GM10266 (cell line): ENCODE measurements at regions not wholly inside any gene's neighbourhood (a gene's known extent, or its start where the extent isn't known, plus 50 kb on each side); places are given as distances from the start of the nearest gene placed in this dataset.
"Not testable (repeated sequence)": the region's sequence is repeated elsewhere in the genome, so short reads cannot be mapped to it uniquely, and the experiment has no call there.

Experiments
- DNase-seq: peaks from one replicate; pipeline ENCODE4 v3.0.0; 2012; ENCODE audit errors: extremely low spot score
- TF ChIP-seq, protein P1 (sequence below): IDR thresholded peaks from 2 replicates; pipeline ENCODE4 v1.5.1; 2012; ENCODE audit warnings: mild to moderate bottlenecking, low read depth; ENCODE audit not compliant: control insufficient read depth, insufficient read depth; ENCODE audit errors: missing control alignments

DNA sequence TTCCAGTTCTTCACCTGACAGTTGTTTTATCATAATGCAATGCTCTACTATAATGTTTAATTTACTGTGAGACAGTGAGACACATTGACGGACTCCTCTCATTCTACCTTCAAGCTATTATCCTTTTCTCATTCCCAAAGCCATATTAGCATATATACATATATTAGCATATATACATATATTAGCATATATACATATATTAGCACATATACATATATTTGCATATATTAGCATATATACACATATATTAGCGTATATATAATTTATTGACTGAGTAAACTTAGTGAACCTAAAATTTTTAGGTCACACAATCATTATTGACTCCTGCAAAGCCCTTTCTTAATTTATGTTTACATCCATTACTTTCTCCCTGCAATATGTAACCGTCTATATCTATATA, 555.0 kb upstream of the ADGRB3 start:
- no peak for DNase-seq
- TF ChIP-seq, protein P1, sequence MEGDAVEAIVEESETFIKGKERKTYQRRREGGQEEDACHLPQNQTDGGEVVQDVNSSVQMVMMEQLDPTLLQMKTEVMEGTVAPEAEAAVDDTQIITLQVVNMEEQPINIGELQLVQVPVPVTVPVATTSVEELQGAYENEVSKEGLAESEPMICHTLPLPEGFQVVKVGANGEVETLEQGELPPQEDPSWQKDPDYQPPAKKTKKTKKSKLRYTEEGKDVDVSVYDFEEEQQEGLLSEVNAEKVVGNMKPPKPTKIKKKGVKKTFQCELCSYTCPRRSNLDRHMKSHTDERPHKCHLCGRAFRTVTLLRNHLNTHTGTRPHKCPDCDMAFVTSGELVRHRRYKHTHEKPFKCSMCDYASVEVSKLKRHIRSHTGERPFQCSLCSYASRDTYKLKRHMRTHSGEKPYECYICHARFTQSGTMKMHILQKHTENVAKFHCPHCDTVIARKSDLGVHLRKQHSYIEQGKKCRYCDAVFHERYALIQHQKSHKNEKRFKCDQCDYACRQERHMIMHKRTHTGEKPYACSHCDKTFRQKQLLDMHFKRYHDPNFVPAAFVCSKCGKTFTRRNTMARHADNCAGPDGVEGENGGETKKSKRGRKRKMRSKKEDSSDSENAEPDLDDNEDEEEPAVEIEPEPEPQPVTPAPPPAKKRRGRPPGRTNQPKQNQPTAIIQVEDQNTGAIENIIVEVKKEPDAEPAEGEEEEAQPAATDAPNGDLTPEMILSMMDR = no peak

DNA sequence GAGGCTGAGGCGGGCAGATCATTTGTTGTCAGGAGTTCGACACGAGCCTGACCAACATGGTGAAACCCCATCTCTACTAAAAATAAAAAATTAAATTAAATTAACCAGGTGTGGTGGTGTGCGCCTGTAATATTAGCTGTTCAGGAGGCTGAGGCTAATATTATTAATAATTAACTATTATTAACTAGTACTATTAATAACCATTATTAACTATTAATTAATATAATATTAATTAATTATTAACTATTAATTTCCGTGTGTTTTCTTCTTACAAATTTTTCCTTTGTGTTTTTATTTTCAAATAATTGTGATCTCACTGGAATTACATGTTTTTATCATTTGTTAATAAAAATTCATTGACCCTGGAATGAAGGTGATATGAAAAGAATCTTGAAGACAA, 557.4 kb upstream of the ADGRB3 start:
- DNase-seq = no peak
- TF ChIP-seq, protein P1 = no peak

DNA sequence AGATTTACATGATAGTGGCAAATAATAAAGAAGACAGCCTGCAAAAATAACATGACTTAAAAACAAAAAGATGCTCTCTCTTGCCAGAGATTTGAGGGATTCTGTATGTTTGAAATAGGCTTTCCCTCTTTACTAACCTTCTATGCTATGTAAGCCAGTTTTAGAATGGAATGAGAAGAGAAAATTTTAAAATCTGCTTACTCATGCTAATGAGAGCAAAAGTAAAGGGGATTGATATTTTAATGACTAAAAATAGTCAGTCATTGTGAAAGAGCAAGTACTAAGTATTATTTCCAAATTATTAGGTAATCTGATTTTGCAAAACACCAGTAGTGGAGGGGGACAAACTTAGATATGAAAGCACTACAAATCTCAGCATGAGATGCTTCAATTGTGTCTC, 563.3 kb upstream of the ADGRB3 start:
- DNase-seq = no peak

DNA sequence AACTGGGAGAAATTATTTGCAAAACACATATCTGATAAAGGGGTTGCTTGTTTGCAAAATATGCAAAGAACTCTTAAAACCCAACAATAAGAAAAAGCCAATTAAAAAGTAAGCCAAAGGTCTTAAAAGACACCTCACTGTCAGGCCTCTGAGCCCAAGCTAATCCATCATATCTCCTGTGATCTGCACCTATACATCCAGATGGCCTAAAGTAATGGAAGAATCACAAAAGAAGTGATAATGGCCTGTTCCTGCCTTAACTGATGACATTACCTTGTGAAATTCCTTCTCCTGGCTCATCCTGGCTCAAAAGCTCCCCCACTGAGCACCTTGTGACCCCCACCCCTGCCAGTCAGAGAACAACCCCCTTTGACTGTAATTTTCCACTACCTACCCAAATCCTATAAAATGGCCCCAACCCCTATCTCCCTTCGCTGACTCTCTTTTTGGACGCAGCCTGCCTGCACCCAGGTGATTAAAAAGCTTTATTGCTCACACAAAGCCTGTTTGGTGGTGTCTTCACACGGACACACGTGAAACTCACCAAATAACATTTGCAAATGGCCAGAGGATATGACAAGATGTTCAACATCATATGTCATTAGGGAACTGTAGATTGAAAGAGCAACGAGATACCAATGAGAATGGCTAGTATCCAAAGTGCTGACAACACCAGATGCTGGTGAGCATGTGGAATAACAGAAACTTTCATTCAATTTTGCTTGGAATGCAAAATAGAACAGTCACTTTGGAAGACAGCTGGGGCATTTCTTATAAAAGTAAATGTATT, 565.0 kb upstream of the ADGRB3 start:
- DNase-seq = no peak
- TF ChIP-seq, protein P1 = no peak

More for the DNA sequence above, 563.3 kb upstream of the ADGRB3 start:
- TF ChIP-seq, protein P1 = no peak

DNA sequence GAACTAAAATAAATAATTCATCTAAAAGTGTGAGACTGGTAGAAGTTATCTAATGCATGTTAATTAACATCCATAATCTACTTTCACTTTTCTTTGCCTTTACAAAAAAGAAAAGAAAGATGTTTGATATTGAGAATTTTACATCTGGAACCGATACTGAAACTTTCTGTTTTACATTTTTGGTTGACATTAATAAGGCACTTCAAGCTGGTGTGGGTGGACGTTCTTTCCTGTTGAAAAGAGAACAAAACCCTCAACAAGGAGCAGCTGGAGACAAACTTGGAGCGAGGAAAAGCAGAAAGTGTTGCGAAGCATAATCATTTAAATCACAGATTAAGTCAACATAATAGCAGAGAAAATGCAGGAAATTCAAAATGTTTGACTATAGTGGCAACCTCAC, 575.2 kb upstream of the ADGRB3 start:
- DNase-seq = no peak
- TF ChIP-seq, protein P1 = no peak

DNA sequence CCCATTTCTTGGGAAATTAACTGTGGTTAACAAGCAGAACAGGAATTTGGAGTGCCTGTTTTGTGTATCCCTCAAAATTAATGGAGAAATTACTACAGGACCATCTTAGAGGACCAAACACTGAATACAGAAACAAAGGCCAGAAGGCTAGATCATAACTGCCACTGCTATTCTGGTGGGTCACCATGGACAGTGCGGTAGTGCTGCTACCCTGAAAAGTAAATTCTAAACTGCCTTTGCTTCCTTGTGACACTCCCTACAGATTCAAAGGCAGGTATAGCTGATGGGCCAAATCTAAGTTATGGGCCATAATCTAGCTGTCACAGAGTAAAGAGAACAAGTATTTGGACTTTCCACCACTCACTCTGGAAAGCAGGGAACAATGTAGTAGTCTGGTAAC, 575.8 kb upstream of the ADGRB3 start:
- no peak for DNase-seq
- TF ChIP-seq, protein P1 = no peak

DNA sequence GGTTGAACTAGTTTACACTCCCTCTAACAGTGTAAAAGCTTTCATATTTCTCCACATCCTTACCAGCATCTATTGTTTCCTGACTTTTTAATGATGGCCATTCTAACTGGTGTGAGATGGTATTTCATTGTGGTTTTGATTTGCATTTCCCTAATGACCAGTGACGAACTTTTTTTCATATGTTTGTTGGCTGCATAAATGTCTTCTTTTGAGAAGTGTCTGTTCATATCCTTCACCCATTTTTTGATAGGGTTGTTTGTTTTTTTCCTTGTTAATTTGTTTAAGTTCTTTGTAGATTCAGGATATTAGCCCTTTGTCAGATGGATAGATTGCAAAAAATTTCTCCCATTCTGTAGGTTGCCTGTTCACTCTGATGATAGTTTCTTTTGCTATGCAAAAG, 578.5 kb upstream of the ADGRB3 start:
- not testable (repeated sequence) for DNase-seq

DNA sequence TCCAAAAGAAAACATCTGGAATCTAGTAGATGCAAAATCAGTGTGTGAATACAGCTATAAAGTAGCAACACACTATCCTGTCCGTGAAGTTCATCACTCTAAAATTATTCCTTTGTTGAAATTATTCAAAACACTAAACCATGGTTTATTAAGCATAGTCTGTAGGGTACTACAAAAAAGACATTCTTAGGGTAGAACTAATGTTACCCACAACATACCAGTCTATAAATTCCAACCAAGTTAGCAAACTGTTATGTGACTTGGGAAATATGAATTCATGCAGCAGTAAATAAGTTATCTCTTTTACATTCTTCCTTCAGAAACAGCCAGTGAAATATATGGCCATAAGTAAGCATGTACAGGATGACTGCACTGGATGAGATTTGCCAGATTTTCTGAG, 580.3 kb upstream of the ADGRB3 start:
- TF ChIP-seq, protein P1 = no peak
- DNase-seq = no peak
